Stomach smooth muscle (tissue), 2 donors: ENCODE measurements at regions not wholly inside any gene's neighbourhood (a gene's known extent, or its start where the extent isn't known, plus 50 kb on each side); places are given as distances from the start of the nearest gene placed in this dataset.
A peak's percentile ranks its signal among the peaks of the same experiment; 100 is the strongest.

Source experiments
- H3K27ac ChIP-seq: one replicate; pipeline ENCODE4 v1.7.0; 2013; ENCODE audit warnings: mild to moderate bottlenecking, low read length, inconsistent platforms
- H3K27me3 ChIP-seq, 2 donors: one replicate each; pipeline ENCODE4 v1.7.0; 2013; ENCODE audit warnings: low read length in 2 of 2; ENCODE audit not compliant: insufficient read depth in 2 of 2, control insufficient read depth in 1 of 2
- H3K36me3 ChIP-seq, 2 donors: one replicate each; pipeline ENCODE4 v1.7.0; 2013; ENCODE audit warnings: low read length in 2 of 2; ENCODE audit not compliant: control insufficient read depth in 2 of 2, insufficient read depth in 2 of 2
- H3K4me1 ChIP-seq: one replicate; pipeline ENCODE4 v1.7.0; 2013; ENCODE audit warnings: low read length; ENCODE audit not compliant: control insufficient read depth, insufficient read depth
- H3K4me3 ChIP-seq, 2 donors: one replicate each; pipeline ENCODE4 v1.7.0; 2013; ENCODE audit warnings: low read length in 2 of 2
- H3K9ac ChIP-seq, 2 donors: one replicate each; pipeline ENCODE4 v1.7.0; 2013; ENCODE audit warnings: low read length in 2 of 2, mild to moderate bottlenecking in 1 of 2
- H3K9me3 ChIP-seq, 2 donors: one replicate each; pipeline ENCODE4 v1.7.0; 2013; ENCODE audit warnings: low read length in 2 of 2; ENCODE audit not compliant: control insufficient read depth in 2 of 2
- donor health status: healthy.
- donor health status: Pancreatic carcinoma.

GRCh38 chr3:159894386-159894785, 94.2 kb upstream of the IL12A start:
- H3K27me3 ChIP-seq = no peaks in the 10 kb centered on the region
- H3K4me1 ChIP-seq = peaks cover 14% of the 10 kb centered on the region
- no peak overlapping the region for H3K4me3 ChIP-seq
- no peak overlapping the region for H3K27ac ChIP-seq
- no peaks in the 10 kb centered on the region for H3K9me3 ChIP-seq
- H3K36me3 ChIP-seq = peaks cover 10 to 20% of the 10 kb centered on the region in 2 donors
- H3K9ac ChIP-seq = no peak overlapping the region

GRCh38 chr3:159895430-159895829, 93.2 kb upstream of the IL12A start:
- H3K36me3 ChIP-seq = peaks cover 10 to 18% of the 10 kb centered on the region in 2 donors
- no peaks in the 10 kb centered on the region for H3K27me3 ChIP-seq
- no peaks in the 10 kb centered on the region for H3K9me3 ChIP-seq
- no peak overlapping the region for H3K27ac ChIP-seq
- peaks cover 14% of the 10 kb centered on the region for H3K4me1 ChIP-seq
- H3K4me3 ChIP-seq = no peak overlapping the region
- no peak overlapping the region for H3K9ac ChIP-seq

- Histone ChIP-seq H3K36me3 (peaks cover 10 to 18% of the 10 kb centered on the region in 2 donors), H3K9ac (no peak overlapping the region), H3K4me3 (no peak overlapping the region), H3K9me3 (no peaks in the 10 kb centered on the region), H3K4me1 (peaks cover 14% of the 10 kb centered on the region), H3K27ac (no peak overlapping the region), H3K27me3 (no peaks in the 10 kb centered on the region)
Observed at GRCh38 chr3:159896543-159896942, 92.1 kb upstream of the IL12A start.

- Histone ChIP-seq H3K9ac (no peak overlapping the region), H3K27me3 (no peaks in the 10 kb centered on the region), H3K4me3 (no peak overlapping the region), H3K4me1 (peaks cover 8% of the 10 kb centered on the region), H3K9me3 (no peaks in the 10 kb centered on the region), H3K27ac (no peak overlapping the region), H3K36me3 (peaks cover 6 to 18% of the 10 kb centered on the region in 2 donors)
Observed at GRCh38 chr3:159897331-159898075, 91.1 kb upstream of the IL12A start.

- Histone ChIP-seq H3K4me1 (peaks cover 7% of the 10 kb centered on the region), H3K27ac (peak overlapping the region; percentile 19), H3K9me3 (no peaks in the 10 kb centered on the region), H3K27me3 (no peaks in the 10 kb centered on the region), H3K9ac (no peak overlapping the region), H3K4me3 (no peak overlapping the region), H3K36me3 (peaks cover 6 to 18% of the 10 kb centered on the region in 2 donors)
Observed at GRCh38 chr3:159898147-159898546, 90.5 kb upstream of the IL12A start.

- no peaks in the 10 kb centered on the region for H3K9me3 ChIP-seq
- H3K4me3 ChIP-seq = no peak overlapping the region
- no peak overlapping the region for H3K27ac ChIP-seq
- H3K27me3 ChIP-seq = no peaks in the 10 kb centered on the region
- H3K9ac ChIP-seq = no peak overlapping the region
- H3K36me3 ChIP-seq = peaks cover 3 to 12% of the 10 kb centered on the region in 2 donors
- H3K4me1 ChIP-seq = peaks cover 2% of the 10 kb centered on the region
Observed at GRCh38 chr3:159899166-159899565, 89.5 kb upstream of the IL12A start.

- Histone ChIP-seq H3K36me3 (peaks cover 3 to 5% of the 10 kb centered on the region in 2 donors), H3K27ac (no peak overlapping the region), H3K4me3 (no peak overlapping the region), H3K4me1 (no peaks in the 10 kb centered on the region), H3K9me3 (no peaks in the 10 kb centered on the region), H3K9ac (no peak overlapping the region), H3K27me3 (no peaks in the 10 kb centered on the region)
Observed at GRCh38 chr3:159902546-159903314, 85.9 kb upstream of the IL12A start.

GRCh38 chr3:159904455-159904854, 84.2 kb upstream of the IL12A start:
- no peak overlapping the region for H3K4me3 ChIP-seq
- no peak overlapping the region for H3K27ac ChIP-seq
- H3K9ac ChIP-seq = no peak overlapping the region
- H3K36me3 ChIP-seq = no peaks in the 10 kb centered on the region
- no peaks in the 10 kb centered on the region for H3K9me3 ChIP-seq
- H3K27me3 ChIP-seq = no peaks in the 10 kb centered on the region
- H3K4me1 ChIP-seq = no peaks in the 10 kb centered on the region

GRCh38 chr3:159904911-159905310, 83.7 kb upstream of the IL12A start:
- H3K27ac ChIP-seq = no peak overlapping the region
- no peak overlapping the region for H3K9ac ChIP-seq
- no peaks in the 10 kb centered on the region for H3K9me3 ChIP-seq

GRCh38 chr3:159907828-159908227, 80.8 kb upstream of the IL12A start:
- H3K36me3 ChIP-seq = no peaks in the 10 kb centered on the region
- no peak overlapping the region for H3K9ac ChIP-seq
- H3K27ac ChIP-seq = no peak overlapping the region
- H3K9me3 ChIP-seq = no peaks in the 10 kb centered on the region
- no peak overlapping the region for H3K4me3 ChIP-seq
- no peaks in the 10 kb centered on the region for H3K27me3 ChIP-seq
- H3K4me1 ChIP-seq = no peaks in the 10 kb centered on the region

More at GRCh38 chr3:159904911-159905310, 83.7 kb upstream of the IL12A start:
- Histone ChIP-seq H3K27me3 (no peaks in the 10 kb centered on the region), H3K4me3 (no peak overlapping the region), H3K36me3 (no peaks in the 10 kb centered on the region), H3K4me1 (no peaks in the 10 kb centered on the region)
